ENCODE measurements at regions not wholly inside any gene's neighbourhood (a gene's known extent, or its start where the extent isn't known, plus 50 kb on each side); places are given as distances from the start of the nearest gene placed in this dataset.

- Histone ChIP-seq H3K4me1 (ENCODE audit: insufficient read depth, low read length) (no peaks in the 10 kb centered on the region), H3K9ac (ENCODE audit: low read depth, low read length) (no peak overlapping the region), H3K36me3 (ENCODE audit: insufficient read depth, low read depth, low read length) (no peaks in the 10 kb centered on the region), H3K27me3 (ENCODE audit: insufficient read depth, low read length) (no peaks in the 10 kb centered on the region), H3K9me3 (ENCODE audit: insufficient read depth, low read depth, low read length) (no peaks in the 10 kb centered on the region), H3K4me3 (ENCODE audit: low read length) (no peak overlapping the region), H3K27ac (ENCODE audit: low read length) (no peak overlapping the region)
These were observed 264.7 kb downstream of the SEC23A start for GRCh38 chr14:38838049-38838978.

- Histone ChIP-seq H3K4me3 (ENCODE audit: low read length) (no peak overlapping the region), H3K4me1 (ENCODE audit: insufficient read depth, low read length) (no peaks in the 10 kb centered on the region), H3K36me3 (ENCODE audit: insufficient read depth, low read depth, low read length) (no peaks in the 10 kb centered on the region), H3K9me3 (ENCODE audit: insufficient read depth, low read depth, low read length) (no peaks in the 10 kb centered on the region), H3K27me3 (ENCODE audit: insufficient read depth, low read length) (no peaks in the 10 kb centered on the region), H3K9ac (ENCODE audit: low read depth, low read length) (no peak overlapping the region), H3K27ac (ENCODE audit: low read length) (no peak overlapping the region)
These were observed 265.5 kb downstream of the SEC23A start for GRCh38 chr14:38837343-38838048.

- no peaks in the 10 kb centered on the region for H3K36me3 ChIP-seq (ENCODE audit: insufficient read depth, low read depth, low read length)
- H3K27ac ChIP-seq (ENCODE audit: low read length), result no peak overlapping the region
- H3K9ac ChIP-seq (ENCODE audit: low read depth, low read length), result no peak overlapping the region
- no peak overlapping the region for H3K4me3 ChIP-seq (ENCODE audit: low read length)
- no peaks in the 10 kb centered on the region for H3K27me3 ChIP-seq (ENCODE audit: insufficient read depth, low read length)
- no peaks in the 10 kb centered on the region for H3K4me1 ChIP-seq (ENCODE audit: insufficient read depth, low read length)
- H3K9me3 ChIP-seq (ENCODE audit: insufficient read depth, low read depth, low read length), result no peaks in the 10 kb centered on the region
These were observed 266.5 kb downstream of the SEC23A start for GRCh38 chr14:38836539-38836938.

GRCh38 chr14:38835874-38836273 lies 267.2 kb downstream of the SEC23A start:
- Histone ChIP-seq H3K4me3 (ENCODE audit: low read length) (no peak overlapping the region), H3K9ac (ENCODE audit: low read depth, low read length) (no peak overlapping the region), H3K27ac (ENCODE audit: low read length) (no peak overlapping the region), H3K9me3 (ENCODE audit: insufficient read depth, low read depth, low read length) (no peaks in the 10 kb centered on the region), H3K27me3 (ENCODE audit: insufficient read depth, low read length) (no peaks in the 10 kb centered on the region), H3K4me1 (ENCODE audit: insufficient read depth, low read length) (no peaks in the 10 kb centered on the region), H3K36me3 (ENCODE audit: insufficient read depth, low read depth, low read length) (no peaks in the 10 kb centered on the region)

- no peaks in the 10 kb centered on the region for H3K4me1 ChIP-seq (ENCODE audit: insufficient read depth, low read length)
- no peaks in the 10 kb centered on the region for H3K36me3 ChIP-seq (ENCODE audit: insufficient read depth, low read depth, low read length)
- H3K27ac ChIP-seq (ENCODE audit: low read length), result no peak overlapping the region
- no peaks in the 10 kb centered on the region for H3K9me3 ChIP-seq (ENCODE audit: insufficient read depth, low read depth, low read length)
- no peak overlapping the region for H3K9ac ChIP-seq (ENCODE audit: low read depth, low read length)
- H3K4me3 ChIP-seq (ENCODE audit: low read length), result no peak overlapping the region
- H3K27me3 ChIP-seq (ENCODE audit: insufficient read depth, low read length), result no peaks in the 10 kb centered on the region
These were observed 274.7 kb downstream of the SEC23A start for GRCh38 chr14:38828183-38828827.

GRCh38 chr14:38824706-38825105 lies 278.3 kb downstream of the SEC23A start:
- Histone ChIP-seq H3K27me3 (ENCODE audit: insufficient read depth, low read length) (no peaks in the 10 kb centered on the region), H3K4me1 (ENCODE audit: insufficient read depth, low read length) (no peaks in the 10 kb centered on the region), H3K36me3 (ENCODE audit: insufficient read depth, low read depth, low read length) (no peaks in the 10 kb centered on the region), H3K9me3 (ENCODE audit: insufficient read depth, low read depth, low read length) (peaks cover 5% of the 10 kb centered on the region; the same call in 1 of the 2 replicates), H3K27ac (ENCODE audit: low read length) (no peak overlapping the region), H3K9ac (ENCODE audit: low read depth, low read length) (no peak overlapping the region), H3K4me3 (ENCODE audit: low read length) (no peak overlapping the region)

GRCh38 chr14:38818555-38818954 lies 284.5 kb downstream of the SEC23A start:
- no peak overlapping the region for H3K9ac ChIP-seq (ENCODE audit: low read depth, low read length)

GRCh38 chr14:38808734-38809455 lies 294.1 kb downstream of the SEC23A start:
- Histone ChIP-seq H3K4me3 (ENCODE audit: low read length) (no peak overlapping the region), H3K4me1 (ENCODE audit: insufficient read depth, low read length) (no peaks in the 10 kb centered on the region), H3K27ac (ENCODE audit: low read length) (no peak overlapping the region), H3K36me3 (ENCODE audit: insufficient read depth, low read depth, low read length) (no peaks in the 10 kb centered on the region), H3K27me3 (ENCODE audit: insufficient read depth, low read length) (no peaks in the 10 kb centered on the region), H3K9ac (ENCODE audit: low read depth, low read length) (no peak overlapping the region), H3K9me3 (ENCODE audit: insufficient read depth, low read depth, low read length) (no peaks in the 10 kb centered on the region; the same call in 1 of the 2 replicates)

More at GRCh38 chr14:38818555-38818954, 284.5 kb downstream of the SEC23A start:
- Histone ChIP-seq H3K27ac (ENCODE audit: low read length) (no peak overlapping the region), H3K36me3 (ENCODE audit: insufficient read depth, low read depth, low read length) (no peaks in the 10 kb centered on the region), H3K4me1 (ENCODE audit: insufficient read depth, low read length) (no peaks in the 10 kb centered on the region), H3K9me3 (ENCODE audit: insufficient read depth, low read depth, low read length) (peaks cover 6% of the 10 kb centered on the region; the same call in 1 of the 2 replicates), H3K4me3 (ENCODE audit: low read length) (no peak overlapping the region), H3K27me3 (ENCODE audit: insufficient read depth, low read length) (no peaks in the 10 kb centered on the region)

- Histone ChIP-seq H3K4me3 (ENCODE audit: low read length) (no peak overlapping the region), H3K9me3 (ENCODE audit: insufficient read depth, low read depth, low read length) (no peaks in the 10 kb centered on the region), H3K36me3 (ENCODE audit: insufficient read depth, low read depth, low read length) (no peaks in the 10 kb centered on the region), H3K4me1 (ENCODE audit: insufficient read depth, low read length) (no peaks in the 10 kb centered on the region), H3K9ac (ENCODE audit: low read depth, low read length) (no peak overlapping the region), H3K27ac (ENCODE audit: low read length) (no peak overlapping the region), H3K27me3 (ENCODE audit: insufficient read depth, low read length) (no peaks in the 10 kb centered on the region)
These were observed 303.4 kb downstream of the SEC23A start for GRCh38 chr14:38799671-38800070.

GRCh38 chr14:38794677-38795076 lies 308.4 kb downstream of the SEC23A start:
- H3K27me3 ChIP-seq (ENCODE audit: insufficient read depth, low read length), result no peaks in the 10 kb centered on the region
- H3K36me3 ChIP-seq (ENCODE audit: insufficient read depth, low read depth, low read length), result no peaks in the 10 kb centered on the region
- H3K4me3 ChIP-seq (ENCODE audit: low read length), result no peak overlapping the region

GRCh38 chr14:38791862-38792261 lies 311.2 kb downstream of the SEC23A start:
- Histone ChIP-seq H3K27ac (ENCODE audit: low read length) (no peak overlapping the region), H3K9ac (ENCODE audit: low read depth, low read length) (peak overlapping the region; percentile 5; the same call in 1 of the 2 replicates), H3K36me3 (ENCODE audit: insufficient read depth, low read depth, low read length) (no peaks in the 10 kb centered on the region), H3K9me3 (ENCODE audit: insufficient read depth, low read depth, low read length) (no peaks in the 10 kb centered on the region), H3K4me3 (ENCODE audit: low read length) (no peak overlapping the region), H3K27me3 (ENCODE audit: insufficient read depth, low read length) (no peaks in the 10 kb centered on the region), H3K4me1 (ENCODE audit: insufficient read depth, low read length) (peaks cover 12% of the 10 kb centered on the region)

More at GRCh38 chr14:38794677-38795076, 308.4 kb downstream of the SEC23A start:
- Histone ChIP-seq H3K9ac (ENCODE audit: low read depth, low read length) (no peak overlapping the region), H3K9me3 (ENCODE audit: insufficient read depth, low read depth, low read length) (no peaks in the 10 kb centered on the region), H3K4me1 (ENCODE audit: insufficient read depth, low read length) (peaks cover 12% of the 10 kb centered on the region), H3K27ac (ENCODE audit: low read length) (no peak overlapping the region)

All from iPS-20b (cell line).